ENCODE measurements at regions not wholly inside any gene's neighbourhood (a gene's known extent, or its start where the extent isn't known, plus 50 kb on each side); places are given as distances from the start of the nearest gene placed in this dataset.
"Not testable (repeated sequence)": the region's sequence is repeated elsewhere in the genome, so short reads cannot be mapped to it uniquely, and the experiment has no call there.

GRCh38 chr2:17130627-17131026 lies 387.6 kb downstream of the RAD51AP2 start:
- TF ChIP-seq, protein P1, sequence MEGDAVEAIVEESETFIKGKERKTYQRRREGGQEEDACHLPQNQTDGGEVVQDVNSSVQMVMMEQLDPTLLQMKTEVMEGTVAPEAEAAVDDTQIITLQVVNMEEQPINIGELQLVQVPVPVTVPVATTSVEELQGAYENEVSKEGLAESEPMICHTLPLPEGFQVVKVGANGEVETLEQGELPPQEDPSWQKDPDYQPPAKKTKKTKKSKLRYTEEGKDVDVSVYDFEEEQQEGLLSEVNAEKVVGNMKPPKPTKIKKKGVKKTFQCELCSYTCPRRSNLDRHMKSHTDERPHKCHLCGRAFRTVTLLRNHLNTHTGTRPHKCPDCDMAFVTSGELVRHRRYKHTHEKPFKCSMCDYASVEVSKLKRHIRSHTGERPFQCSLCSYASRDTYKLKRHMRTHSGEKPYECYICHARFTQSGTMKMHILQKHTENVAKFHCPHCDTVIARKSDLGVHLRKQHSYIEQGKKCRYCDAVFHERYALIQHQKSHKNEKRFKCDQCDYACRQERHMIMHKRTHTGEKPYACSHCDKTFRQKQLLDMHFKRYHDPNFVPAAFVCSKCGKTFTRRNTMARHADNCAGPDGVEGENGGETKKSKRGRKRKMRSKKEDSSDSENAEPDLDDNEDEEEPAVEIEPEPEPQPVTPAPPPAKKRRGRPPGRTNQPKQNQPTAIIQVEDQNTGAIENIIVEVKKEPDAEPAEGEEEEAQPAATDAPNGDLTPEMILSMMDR (conservative IDR thresholded peaks at IDR 0.05; ENCODE audit: low read depth in 2 of 2): not testable (repeated sequence)
- TF ChIP-seq POLR2AphosphoS5 (IDR thresholded peaks at IDR 0.05; ENCODE audit: low read depth); REST (IDR thresholded peaks at IDR 0.05; ENCODE audit: unreplicated experiment); EZH2phosphoT487 (IDR thresholded peaks at IDR 0.05; ENCODE audit: unreplicated experiment); JUNB (IDR thresholded peaks at IDR 0.05; ENCODE audit: unreplicated experiment); EZH2 (IDR thresholded peaks at IDR 0.05; ENCODE audit: low read depth, unreplicated experiment); NANOG (IDR thresholded peaks at IDR 0.05; ENCODE audit: borderline replicate concordance): not testable (repeated sequence)
- TF ChIP-seq, protein P2, sequence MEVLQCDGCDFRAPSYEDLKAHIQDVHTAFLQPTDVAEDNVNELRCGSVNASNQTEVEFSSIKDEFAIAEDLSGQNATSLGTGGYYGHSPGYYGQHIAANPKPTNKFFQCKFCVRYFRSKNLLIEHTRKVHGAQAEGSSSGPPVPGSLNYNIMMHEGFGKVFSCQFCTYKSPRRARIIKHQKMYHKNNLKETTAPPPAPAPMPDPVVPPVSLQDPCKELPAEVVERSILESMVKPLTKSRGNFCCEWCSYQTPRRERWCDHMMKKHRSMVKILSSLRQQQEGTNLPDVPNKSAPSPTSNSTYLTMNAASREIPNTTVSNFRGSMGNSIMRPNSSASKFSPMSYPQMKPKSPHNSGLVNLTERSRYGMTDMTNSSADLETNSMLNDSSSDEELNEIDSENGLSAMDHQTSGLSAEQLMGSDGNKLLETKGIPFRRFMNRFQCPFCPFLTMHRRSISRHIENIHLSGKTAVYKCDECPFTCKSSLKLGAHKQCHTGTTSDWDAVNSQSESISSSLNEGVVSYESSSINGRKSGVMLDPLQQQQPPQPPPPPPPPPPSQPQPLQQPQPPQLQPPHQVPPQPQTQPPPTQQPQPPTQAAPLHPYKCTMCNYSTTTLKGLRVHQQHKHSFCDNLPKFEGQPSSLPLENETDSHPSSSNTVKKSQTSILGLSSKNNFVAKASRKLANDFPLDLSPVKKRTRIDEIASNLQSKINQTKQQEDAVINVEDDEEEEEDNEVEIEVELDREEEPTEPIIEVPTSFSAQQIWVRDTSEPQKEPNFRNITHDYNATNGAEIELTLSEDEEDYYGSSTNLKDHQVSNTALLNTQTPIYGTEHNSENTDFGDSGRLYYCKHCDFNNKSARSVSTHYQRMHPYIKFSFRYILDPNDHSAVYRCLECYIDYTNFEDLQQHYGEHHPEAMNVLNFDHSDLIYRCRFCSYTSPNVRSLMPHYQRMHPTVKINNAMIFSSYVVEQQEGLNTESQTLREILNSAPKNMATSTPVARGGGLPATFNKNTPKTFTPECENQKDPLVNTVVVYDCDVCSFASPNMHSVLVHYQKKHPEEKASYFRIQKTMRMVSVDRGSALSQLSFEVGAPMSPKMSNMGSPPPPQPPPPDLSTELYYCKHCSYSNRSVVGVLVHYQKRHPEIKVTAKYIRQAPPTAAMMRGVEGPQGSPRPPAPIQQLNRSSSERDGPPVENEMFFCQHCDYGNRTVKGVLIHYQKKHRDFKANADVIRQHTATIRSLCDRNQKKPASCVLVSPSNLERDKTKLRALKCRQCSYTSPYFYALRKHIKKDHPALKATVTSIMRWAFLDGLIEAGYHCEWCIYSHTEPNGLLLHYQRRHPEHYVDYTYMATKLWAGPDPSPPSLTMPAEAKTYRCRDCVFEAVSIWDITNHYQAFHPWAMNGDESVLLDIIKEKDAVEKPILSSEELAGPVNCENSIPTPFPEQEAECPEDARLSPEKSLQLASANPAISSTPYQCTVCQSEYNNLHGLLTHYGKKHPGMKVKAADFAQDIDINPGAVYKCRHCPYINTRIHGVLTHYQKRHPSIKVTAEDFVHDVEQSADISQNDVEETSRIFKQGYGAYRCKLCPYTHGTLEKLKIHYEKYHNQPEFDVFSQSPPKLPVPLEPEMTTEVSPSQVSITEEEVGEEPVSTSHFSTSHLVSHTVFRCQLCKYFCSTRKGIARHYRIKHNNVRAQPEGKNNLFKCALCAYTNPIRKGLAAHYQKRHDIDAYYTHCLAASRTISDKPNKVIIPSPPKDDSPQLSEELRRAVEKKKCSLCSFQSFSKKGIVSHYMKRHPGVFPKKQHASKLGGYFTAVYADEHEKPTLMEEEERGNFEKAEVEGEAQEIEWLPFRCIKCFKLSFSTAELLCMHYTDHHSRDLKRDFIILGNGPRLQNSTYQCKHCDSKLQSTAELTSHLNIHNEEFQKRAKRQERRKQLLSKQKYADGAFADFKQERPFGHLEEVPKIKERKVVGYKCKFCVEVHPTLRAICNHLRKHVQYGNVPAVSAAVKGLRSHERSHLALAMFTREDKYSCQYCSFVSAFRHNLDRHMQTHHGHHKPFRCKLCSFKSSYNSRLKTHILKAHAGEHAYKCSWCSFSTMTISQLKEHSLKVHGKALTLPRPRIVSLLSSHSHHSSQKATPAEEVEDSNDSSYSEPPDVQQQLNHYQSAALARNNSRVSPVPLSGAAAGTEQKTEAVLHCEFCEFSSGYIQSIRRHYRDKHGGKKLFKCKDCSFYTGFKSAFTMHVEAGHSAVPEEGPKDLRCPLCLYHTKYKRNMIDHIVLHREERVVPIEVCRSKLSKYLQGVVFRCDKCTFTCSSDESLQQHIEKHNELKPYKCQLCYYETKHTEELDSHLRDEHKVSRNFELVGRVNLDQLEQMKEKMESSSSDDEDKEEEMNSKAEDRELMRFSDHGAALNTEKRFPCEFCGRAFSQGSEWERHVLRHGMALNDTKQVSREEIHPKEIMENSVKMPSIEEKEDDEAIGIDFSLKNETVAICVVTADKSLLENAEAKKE (CRISPR knock-in tag; IDR thresholded peaks at IDR 0.05): not testable (repeated sequence)

Data from GM23338 (cell line).